ENCODE measurements at regions not wholly inside any gene's neighbourhood (a gene's known extent, or its start where the extent isn't known, plus 50 kb on each side); places are given as distances from the start of the nearest gene placed in this dataset.

DNA sequence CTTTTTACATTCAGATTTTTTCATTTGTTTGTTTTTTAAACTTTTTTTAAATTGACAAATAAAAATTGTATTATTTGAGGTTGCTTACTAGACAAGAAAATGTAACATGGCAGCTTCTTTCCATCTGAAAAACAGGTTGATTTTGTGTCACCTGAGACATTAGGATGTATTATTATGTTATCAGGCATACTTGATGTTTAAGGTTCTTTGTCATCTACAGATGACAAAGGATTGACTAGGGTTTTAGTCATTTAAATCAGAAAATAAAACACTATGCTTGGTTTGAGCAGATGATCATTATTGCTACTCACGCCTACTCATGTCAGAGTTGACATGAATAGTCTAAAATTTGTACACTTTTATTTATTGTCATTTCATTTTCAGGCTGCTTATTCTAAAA lies 1494.5 kb downstream of the SLITRK5 start:
- H3K36me3 ChIP-seq (ENCODE audit: low read depth) = no peaks in the 10 kb centered on the region
- intact Hi-C loops (cut with DNase I, micrococcal nuclease) = no loop called here
- TF ChIP-seq, protein P1, sequence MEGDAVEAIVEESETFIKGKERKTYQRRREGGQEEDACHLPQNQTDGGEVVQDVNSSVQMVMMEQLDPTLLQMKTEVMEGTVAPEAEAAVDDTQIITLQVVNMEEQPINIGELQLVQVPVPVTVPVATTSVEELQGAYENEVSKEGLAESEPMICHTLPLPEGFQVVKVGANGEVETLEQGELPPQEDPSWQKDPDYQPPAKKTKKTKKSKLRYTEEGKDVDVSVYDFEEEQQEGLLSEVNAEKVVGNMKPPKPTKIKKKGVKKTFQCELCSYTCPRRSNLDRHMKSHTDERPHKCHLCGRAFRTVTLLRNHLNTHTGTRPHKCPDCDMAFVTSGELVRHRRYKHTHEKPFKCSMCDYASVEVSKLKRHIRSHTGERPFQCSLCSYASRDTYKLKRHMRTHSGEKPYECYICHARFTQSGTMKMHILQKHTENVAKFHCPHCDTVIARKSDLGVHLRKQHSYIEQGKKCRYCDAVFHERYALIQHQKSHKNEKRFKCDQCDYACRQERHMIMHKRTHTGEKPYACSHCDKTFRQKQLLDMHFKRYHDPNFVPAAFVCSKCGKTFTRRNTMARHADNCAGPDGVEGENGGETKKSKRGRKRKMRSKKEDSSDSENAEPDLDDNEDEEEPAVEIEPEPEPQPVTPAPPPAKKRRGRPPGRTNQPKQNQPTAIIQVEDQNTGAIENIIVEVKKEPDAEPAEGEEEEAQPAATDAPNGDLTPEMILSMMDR (IDR thresholded peaks at IDR 0.05) = no peak
- H3K9me3 ChIP-seq = no peaks in the 10 kb centered on the region
- no peaks in the 10 kb centered on the region for H3K4me1 ChIP-seq (ENCODE audit: low read depth)
- no peak for ATAC-seq
- DNase-seq = no peak
- H3K4me3 ChIP-seq = no peak overlapping the region

DNA sequence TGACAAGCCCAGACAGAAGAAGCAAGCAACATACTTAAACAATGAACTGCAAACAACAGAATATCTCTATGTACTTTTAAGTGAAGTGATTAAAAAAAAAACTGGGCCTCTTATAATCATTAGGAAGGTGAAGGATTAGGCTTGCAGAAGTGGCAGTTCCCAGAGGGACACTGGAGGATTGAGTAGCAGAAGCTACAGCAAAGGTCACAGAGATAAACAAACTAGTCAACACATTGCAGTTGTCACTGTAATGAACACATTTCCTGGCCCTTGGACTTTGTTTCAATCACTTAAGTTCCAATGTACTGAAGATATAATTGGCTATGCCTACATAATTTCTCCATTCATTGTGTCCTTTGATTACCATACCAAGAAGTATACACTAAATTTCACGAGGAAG lies 1498.8 kb downstream of the SLITRK5 start:
- no peak for ATAC-seq
- TF ChIP-seq, protein P1 (IDR thresholded peaks at IDR 0.05) = no peak
- intact Hi-C loops (cut with DNase I, micrococcal nuclease) = no loop called here
- H3K36me3 ChIP-seq (ENCODE audit: low read depth) = no peaks in the 10 kb centered on the region
- H3K9me3 ChIP-seq = no peaks in the 10 kb centered on the region
- H3K4me1 ChIP-seq (ENCODE audit: low read depth) = no peaks in the 10 kb centered on the region
- H3K4me3 ChIP-seq = no peak overlapping the region
- no peak for DNase-seq

DNA sequence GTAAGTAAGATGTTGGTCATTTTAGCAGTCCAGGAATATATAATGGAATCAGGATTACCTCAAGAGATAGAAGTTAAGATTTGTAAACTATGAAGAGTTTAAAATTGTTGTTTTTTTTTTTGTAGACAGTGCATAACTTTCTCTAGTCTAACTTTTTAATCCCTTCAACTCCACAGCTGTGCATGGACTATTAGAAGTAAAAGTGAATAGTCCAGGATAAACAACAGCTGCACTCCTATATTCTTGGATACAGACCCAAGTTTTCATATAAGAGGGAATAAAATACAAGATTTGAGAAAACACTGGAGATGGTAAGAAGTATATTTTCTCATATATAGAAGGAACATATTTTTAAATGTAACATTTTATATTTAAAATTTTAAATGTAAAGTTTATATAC lies 1509.9 kb downstream of the SLITRK5 start:
- DNase-seq (no peak), ATAC-seq (no peak)
- Histone ChIP-seq H3K4me3 (no peak overlapping the region), H3K9me3 (peaks cover 10% of the 10 kb centered on the region), H3K36me3 (ENCODE audit: low read depth) (no peaks in the 10 kb centered on the region), H3K4me1 (ENCODE audit: low read depth) (no peaks in the 10 kb centered on the region)
- TF ChIP-seq, protein P1 (IDR thresholded peaks at IDR 0.05) = no peak
- intact Hi-C loops (cut with DNase I, micrococcal nuclease) = no loop called here

DNA sequence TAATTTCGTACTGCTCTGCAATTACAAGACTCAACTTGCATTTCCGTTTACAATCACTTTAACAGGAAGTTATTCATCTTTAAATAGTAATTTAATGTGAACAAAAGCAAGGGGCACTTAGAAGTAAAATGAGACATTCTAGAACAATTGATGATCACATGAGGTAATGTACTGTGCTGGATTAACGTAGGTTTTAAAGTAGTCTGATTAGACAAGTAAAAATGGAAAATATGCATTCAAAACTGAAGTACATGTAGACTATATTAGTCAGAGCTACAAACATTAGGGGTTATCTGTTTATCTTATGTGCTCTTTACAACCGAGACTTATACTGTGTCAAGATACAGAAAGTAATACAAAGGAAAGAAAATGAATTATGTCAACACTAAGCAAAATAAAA lies 1528.0 kb downstream of the SLITRK5 start:
- Histone ChIP-seq H3K4me3 (no peak overlapping the region), H3K9me3 (peaks cover 3% of the 10 kb centered on the region), H3K36me3 (ENCODE audit: low read depth) (no peaks in the 10 kb centered on the region), H3K4me1 (ENCODE audit: low read depth) (no peaks in the 10 kb centered on the region)
- intact Hi-C loops (cut with DNase I, micrococcal nuclease) = no loop called here
- DNase-seq = no peak
- ATAC-seq = no peak
- TF ChIP-seq, protein P1 (IDR thresholded peaks at IDR 0.05) = no peak

DNA sequence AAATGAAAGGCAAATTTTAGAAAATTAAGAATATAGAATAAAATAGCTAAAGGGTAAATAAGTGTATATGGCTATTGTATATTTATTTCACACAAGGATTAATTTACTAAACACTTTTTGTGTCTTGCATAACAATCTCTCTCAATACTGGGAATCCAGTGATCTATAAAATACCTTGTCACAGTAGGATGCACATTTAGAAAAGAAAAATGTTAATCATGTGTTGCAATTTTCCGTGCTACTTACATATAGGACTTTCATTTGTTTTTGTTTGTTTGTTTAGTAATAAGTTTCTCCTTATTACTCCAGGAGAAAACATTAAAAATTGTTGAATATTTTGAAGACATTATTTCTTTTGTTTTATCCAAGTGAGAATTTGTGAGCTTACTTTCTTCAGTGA lies 1533.3 kb downstream of the SLITRK5 start:
- TF ChIP-seq, protein P1 (IDR thresholded peaks at IDR 0.05) = no peak

DNA sequence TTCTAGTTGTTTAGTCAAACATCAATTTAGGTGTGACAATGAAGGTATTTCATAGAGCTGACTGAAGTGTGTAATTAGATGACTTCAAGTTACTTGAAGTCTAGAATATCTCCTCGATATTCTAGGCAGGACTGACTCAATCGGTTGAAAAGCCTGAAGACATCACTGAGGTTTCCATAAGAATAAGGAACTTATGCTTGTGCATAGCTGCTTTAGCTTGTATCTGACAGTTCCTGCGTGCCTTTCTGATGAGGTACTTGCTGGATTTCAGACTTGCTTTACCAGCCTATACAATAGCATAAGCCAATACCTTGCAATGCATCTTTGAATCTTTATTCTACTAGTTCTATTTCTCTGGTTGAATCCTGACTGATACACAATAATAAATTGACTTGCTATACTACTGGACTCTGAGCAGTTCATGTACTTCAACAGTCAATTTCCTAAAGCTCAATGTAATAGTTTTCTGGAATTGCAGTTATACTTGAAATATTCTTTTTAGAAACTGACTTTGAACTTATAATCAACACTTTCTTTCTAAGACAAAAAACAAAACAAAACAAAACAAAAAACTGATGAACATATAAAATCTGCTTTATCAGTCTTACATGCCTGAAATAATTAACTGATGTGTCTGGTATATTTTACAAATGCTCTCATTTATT lies 1534.8 kb downstream of the SLITRK5 start:
- TF ChIP-seq, protein P1 (IDR thresholded peaks at IDR 0.05) = no peak
- no peaks in the 10 kb centered on the region for H3K4me1 ChIP-seq (ENCODE audit: low read depth)
- H3K36me3 ChIP-seq (ENCODE audit: low read depth) = no peaks in the 10 kb centered on the region
- H3K9me3 ChIP-seq = no peaks in the 10 kb centered on the region
- no peak for ATAC-seq
- intact Hi-C loops (cut with DNase I, micrococcal nuclease) = no loop called here
- DNase-seq = no peak
- no peak overlapping the region for H3K4me3 ChIP-seq

More for the DNA sequence above, 1533.3 kb downstream of the SLITRK5 start:
- ATAC-seq = no peak
- no peaks in the 10 kb centered on the region for H3K36me3 ChIP-seq (ENCODE audit: low read depth)
- no peaks in the 10 kb centered on the region for H3K9me3 ChIP-seq
- DNase-seq = no peak
- H3K4me3 ChIP-seq = no peak overlapping the region
- no peaks in the 10 kb centered on the region for H3K4me1 ChIP-seq (ENCODE audit: low read depth)
- intact Hi-C loops (cut with DNase I, micrococcal nuclease) = no loop called here
